ENCODE measurements at regions not wholly inside any gene's neighbourhood (a gene's known extent, or its start where the extent isn't known, plus 50 kb on each side); places are given as distances from the start of the nearest gene placed in this dataset.

DNA sequence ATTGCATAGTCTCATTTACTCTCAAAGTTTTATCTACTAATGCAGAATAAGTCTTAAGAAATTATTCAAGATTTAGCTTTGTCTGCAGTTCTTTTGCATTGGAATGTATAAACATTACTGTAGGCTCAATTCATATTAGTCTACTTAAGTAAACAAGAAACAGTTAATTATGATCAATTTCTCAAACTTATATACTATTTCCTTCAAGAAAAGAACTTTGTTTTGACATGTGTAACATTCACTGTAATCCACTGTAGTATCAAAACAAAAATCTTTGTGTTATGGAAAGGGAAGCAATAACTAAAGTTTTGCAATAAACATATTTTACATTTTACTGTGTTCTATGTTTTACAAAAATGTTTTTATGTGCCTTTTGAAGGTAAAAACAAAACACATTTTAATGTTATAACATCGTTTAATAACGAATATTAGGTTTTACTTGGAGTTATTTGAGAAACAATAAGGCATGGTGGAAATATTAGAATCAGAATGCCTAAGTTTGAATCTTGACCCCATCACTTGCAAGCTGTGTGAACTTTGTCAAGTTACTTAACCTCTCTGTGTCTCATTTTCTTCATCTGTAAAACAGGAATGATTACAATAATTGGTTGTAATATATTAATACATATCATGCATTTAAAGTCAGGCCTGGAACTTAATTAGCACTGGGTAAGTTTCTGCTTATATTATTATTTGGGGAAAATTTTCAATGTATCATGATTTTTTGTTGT lies 77.0 kb upstream of the DPH5 start:
- WGBS, 2 donors, result 49 to 84% methylated on average over 2 of the region's 2 CpGs
- no peaks in the 10 kb centered on the region for H3K4me1 ChIP-seq
- TF ChIP-seq POLR2AphosphoS5 (IDR thresholded peaks at IDR 0.05), result no peak
- TF ChIP-seq EP300 (IDR thresholded peaks at IDR 0.05), result no peak
- TF ChIP-seq, protein P1, sequence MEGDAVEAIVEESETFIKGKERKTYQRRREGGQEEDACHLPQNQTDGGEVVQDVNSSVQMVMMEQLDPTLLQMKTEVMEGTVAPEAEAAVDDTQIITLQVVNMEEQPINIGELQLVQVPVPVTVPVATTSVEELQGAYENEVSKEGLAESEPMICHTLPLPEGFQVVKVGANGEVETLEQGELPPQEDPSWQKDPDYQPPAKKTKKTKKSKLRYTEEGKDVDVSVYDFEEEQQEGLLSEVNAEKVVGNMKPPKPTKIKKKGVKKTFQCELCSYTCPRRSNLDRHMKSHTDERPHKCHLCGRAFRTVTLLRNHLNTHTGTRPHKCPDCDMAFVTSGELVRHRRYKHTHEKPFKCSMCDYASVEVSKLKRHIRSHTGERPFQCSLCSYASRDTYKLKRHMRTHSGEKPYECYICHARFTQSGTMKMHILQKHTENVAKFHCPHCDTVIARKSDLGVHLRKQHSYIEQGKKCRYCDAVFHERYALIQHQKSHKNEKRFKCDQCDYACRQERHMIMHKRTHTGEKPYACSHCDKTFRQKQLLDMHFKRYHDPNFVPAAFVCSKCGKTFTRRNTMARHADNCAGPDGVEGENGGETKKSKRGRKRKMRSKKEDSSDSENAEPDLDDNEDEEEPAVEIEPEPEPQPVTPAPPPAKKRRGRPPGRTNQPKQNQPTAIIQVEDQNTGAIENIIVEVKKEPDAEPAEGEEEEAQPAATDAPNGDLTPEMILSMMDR (IDR thresholded peaks at IDR 0.05), result no peak
- no peak for TF ChIP-seq POLR2A (IDR thresholded peaks at IDR 0.05)
- H3K36me3 ChIP-seq, result no peaks in the 10 kb centered on the region
- H3K27ac ChIP-seq, result no peak overlapping the region
- H3K27me3 ChIP-seq, result no peaks in the 10 kb centered on the region
- H3K4me3 ChIP-seq, result no peak overlapping the region
- intact Hi-C loops (cut with DNase I), result no loop called here
- no peaks in the 10 kb centered on the region for H3K9me3 ChIP-seq
- no peak for DNase-seq

GRCh38 chr1:101101360-101101759 lies 75.8 kb upstream of the DPH5 start:
- TF ChIP-seq POLR2A (IDR thresholded peaks at IDR 0.05) (no peak), EP300 (IDR thresholded peaks at IDR 0.05) (no peak), POLR2AphosphoS5 (IDR thresholded peaks at IDR 0.05) (no peak)
- TF ChIP-seq, protein P1 (IDR thresholded peaks at IDR 0.05), result no peak
- Histone ChIP-seq H3K36me3 (no peaks in the 10 kb centered on the region), H3K27ac (no peak overlapping the region), H3K27me3 (no peaks in the 10 kb centered on the region), H3K9me3 (no peaks in the 10 kb centered on the region), H3K4me1 (no peaks in the 10 kb centered on the region), H3K4me3 (no peak overlapping the region)
- intact Hi-C loops (cut with DNase I), result no loop called here
- no peak for DNase-seq
- WGBS, 2 donors, result 77 to 81% methylated on average over 2 of the region's 2 CpGs

GRCh38 chr1:101100674-101101073 lies 75.1 kb upstream of the DPH5 start:
- TF ChIP-seq POLR2AphosphoS5 (IDR thresholded peaks at IDR 0.05), result no peak
- TF ChIP-seq POLR2A (IDR thresholded peaks at IDR 0.05), result no peak
- TF ChIP-seq, protein P1 (IDR thresholded peaks at IDR 0.05), result no peak
- no peak for TF ChIP-seq EP300 (IDR thresholded peaks at IDR 0.05)
- no peak for DNase-seq
- Histone ChIP-seq H3K27me3 (no peaks in the 10 kb centered on the region), H3K4me3 (no peak overlapping the region), H3K36me3 (no peaks in the 10 kb centered on the region), H3K9me3 (no peaks in the 10 kb centered on the region), H3K4me1 (no peaks in the 10 kb centered on the region), H3K27ac (no peak overlapping the region)
- WGBS, 2 donors, result 72 to 78% methylated on average over 3 of the region's 3 CpGs
- intact Hi-C loops (cut with DNase I), result no loop called here

DNA sequence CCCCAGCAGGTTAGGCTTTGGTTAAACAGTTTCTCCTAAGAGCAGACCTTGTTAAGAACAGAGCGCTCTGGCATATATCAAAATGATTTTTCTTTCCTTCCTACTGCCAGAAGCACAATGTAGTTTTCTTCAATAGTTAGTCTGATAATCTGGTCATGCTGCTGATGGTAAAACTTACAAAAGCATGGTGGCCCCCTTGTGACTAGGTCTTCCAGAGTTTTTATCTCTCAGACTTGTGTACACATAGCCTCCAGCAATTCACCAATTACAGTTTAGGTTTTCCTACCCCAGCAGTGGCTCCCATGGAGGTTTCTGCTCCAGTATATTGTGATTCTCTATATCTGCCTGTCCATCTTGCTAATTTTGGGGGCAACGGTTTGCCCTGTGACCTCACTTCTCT lies 73.3 kb upstream of the DPH5 start:
- intact Hi-C loops (cut with DNase I), result no loop called here
- WGBS, 2 donors, result 44 to 82% methylated on average over 2 of the region's 2 CpGs
- TF ChIP-seq POLR2AphosphoS5 (IDR thresholded peaks at IDR 0.05) (no peak), POLR2A (IDR thresholded peaks at IDR 0.05) (no peak), EP300 (IDR thresholded peaks at IDR 0.05) (no peak)
- TF ChIP-seq, protein P1 (IDR thresholded peaks at IDR 0.05), result no peak
- no peaks in the 10 kb centered on the region for H3K9me3 ChIP-seq
- H3K4me1 ChIP-seq, result no peaks in the 10 kb centered on the region
- no peak overlapping the region for H3K4me3 ChIP-seq
- no peak overlapping the region for H3K27ac ChIP-seq
- H3K36me3 ChIP-seq, result no peaks in the 10 kb centered on the region
- no peaks in the 10 kb centered on the region for H3K27me3 ChIP-seq
- no peak for DNase-seq

- H3K27ac ChIP-seq, result no peak overlapping the region
- TF ChIP-seq POLR2AphosphoS5 (IDR thresholded peaks at IDR 0.05) (no peak), EP300 (IDR thresholded peaks at IDR 0.05) (no peak), POLR2A (IDR thresholded peaks at IDR 0.05) (no peak)
- TF ChIP-seq, protein P1 (IDR thresholded peaks at IDR 0.05), result no peak
Measured at GRCh38 chr1:101098327-101098726, 72.7 kb upstream of the DPH5 start.

More at GRCh38 chr1:101098327-101098726, 72.7 kb upstream of the DPH5 start:
- Histone ChIP-seq H3K36me3 (no peaks in the 10 kb centered on the region), H3K4me3 (no peak overlapping the region), H3K9me3 (no peaks in the 10 kb centered on the region), H3K4me1 (no peaks in the 10 kb centered on the region), H3K27me3 (no peaks in the 10 kb centered on the region)
- 94 to 99% methylated on average over 2 of the region's 2 CpGs for WGBS, 2 donors
- DNase-seq, result no peak
- intact Hi-C loops (cut with DNase I), result no loop called here

All from sigmoid colon (tissue), 6 donors.